ENCODE measurements at regions not wholly inside any gene's neighbourhood (a gene's known extent, or its start where the extent isn't known, plus 50 kb on each side); places are given as distances from the start of the nearest gene placed in this dataset.

DNA sequence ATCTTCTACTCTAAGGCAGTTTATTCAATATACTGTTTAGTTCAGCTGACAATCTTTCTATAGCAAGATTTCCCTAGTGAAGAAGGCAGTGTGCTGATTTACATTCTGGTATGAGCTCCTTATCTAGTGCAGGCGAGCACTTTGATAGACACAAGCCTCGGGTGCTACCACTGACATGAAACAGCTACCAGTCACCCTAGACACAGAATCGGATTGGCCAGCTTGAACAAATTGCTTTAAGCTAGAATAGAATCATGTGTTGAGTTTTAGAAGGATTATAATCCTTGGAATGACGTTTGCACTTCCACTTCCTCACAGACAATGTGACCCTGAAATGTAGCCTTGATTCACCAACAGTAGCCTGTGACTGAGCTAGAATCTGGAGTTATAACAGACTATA, 394.0 kb downstream of the EPHA4 start:
- TF ChIP-seq FOXK2 (IDR thresholded peaks at IDR 0.05), result no peak
- TF ChIP-seq, protein P1, sequence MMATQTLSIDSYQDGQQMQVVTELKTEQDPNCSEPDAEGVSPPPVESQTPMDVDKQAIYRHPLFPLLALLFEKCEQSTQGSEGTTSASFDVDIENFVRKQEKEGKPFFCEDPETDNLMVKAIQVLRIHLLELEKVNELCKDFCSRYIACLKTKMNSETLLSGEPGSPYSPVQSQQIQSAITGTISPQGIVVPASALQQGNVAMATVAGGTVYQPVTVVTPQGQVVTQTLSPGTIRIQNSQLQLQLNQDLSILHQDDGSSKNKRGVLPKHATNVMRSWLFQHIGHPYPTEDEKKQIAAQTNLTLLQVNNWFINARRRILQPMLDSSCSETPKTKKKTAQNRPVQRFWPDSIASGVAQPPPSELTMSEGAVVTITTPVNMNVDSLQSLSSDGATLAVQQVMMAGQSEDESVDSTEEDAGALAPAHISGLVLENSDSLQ (IDR thresholded peaks at IDR 0.05), result no peak
- no peak for TF ChIP-seq FOXM1 (IDR thresholded peaks at IDR 0.05; ENCODE audit: borderline replicate concordance)
- TF ChIP-seq ZNF384 (IDR thresholded peaks at IDR 0.05), result no peak
- no peak for TF ChIP-seq NFRKB (IDR thresholded peaks at IDR 0.05)
- TF ChIP-seq SUZ12 (IDR thresholded peaks at IDR 0.05), result no peak

All from HEK293T (cell line).